Large intestine (tissue), 3 donors: ENCODE measurements at regions not wholly inside any gene's neighbourhood (a gene's known extent, or its start where the extent isn't known, plus 50 kb on each side); places are given as distances from the start of the nearest gene placed in this dataset.

Experiments
- DNase-seq, 2 donors: peaks; one replicate each; pipeline versions ENCODE4 v3.0.0 to v3.0.0-alpha.2; 2013
- H3K27ac ChIP-seq: one replicate; pipeline ENCODE4 v1.5.1; 2013; ENCODE audit warnings: low read length
- H3K27me3 ChIP-seq: 2 replicates; pipeline ENCODE4 v1.6.1; 2013; ENCODE audit warnings: low read length; ENCODE audit not compliant: control insufficient read depth, insufficient read depth
- H3K36me3 ChIP-seq: 2 replicates; pipeline ENCODE4 v1.6.1; 2013; ENCODE audit warnings: low read length; ENCODE audit not compliant: control insufficient read depth, insufficient read depth
- H3K4me1 ChIP-seq: one replicate; pipeline ENCODE4 v1.6.1; 2013; ENCODE audit warnings: low read length; ENCODE audit not compliant: control insufficient read depth, insufficient read depth
- H3K4me3 ChIP-seq: one replicate; pipeline ENCODE4 v1.5.1; 2013; ENCODE audit warnings: low read length
- H3K9me3 ChIP-seq: one replicate; pipeline ENCODE4 v1.6.1; 2013; ENCODE audit warnings: mild to moderate bottlenecking, low read depth, low read length, moderate library complexity; ENCODE audit not compliant: control insufficient read depth
- WGBS: methylation state at CpG from one replicate; pipeline ENCODE4 v1.1.5; 2013; ENCODE audit warnings: low lambda C conversion rate; ENCODE audit not compliant: insufficient coverage; 5-methylcytosine and 5-hydroxymethylcytosine counted together

DNA sequence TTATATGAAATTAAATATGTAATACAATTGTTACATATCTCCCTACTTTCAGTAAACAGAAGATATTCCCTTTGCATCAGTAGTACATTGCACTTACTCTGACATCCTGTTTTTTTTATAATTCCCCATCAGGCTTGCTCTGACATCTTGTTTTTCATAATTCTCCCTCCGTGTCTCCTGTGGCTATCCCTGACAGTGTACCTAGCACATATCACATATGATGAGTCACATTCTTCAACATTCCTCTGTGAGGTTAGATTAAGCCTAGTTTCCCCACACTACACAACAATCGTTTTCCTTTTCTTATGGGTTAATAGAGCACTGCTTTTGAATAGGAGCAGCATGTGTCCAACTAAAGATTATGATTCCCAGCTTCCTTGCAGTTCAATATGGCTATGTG lies 250.6 kb upstream of the NPVF start:
- Histone ChIP-seq H3K4me1 (no peaks in the 10 kb centered on the region), H3K4me3 (no peak overlapping the region), H3K36me3 (no peaks in the 10 kb centered on the region), H3K27me3 (peaks cover 7% of the 10 kb centered on the region), H3K9me3 (no peaks in the 10 kb centered on the region), H3K27ac (no peak overlapping the region)
- WGBS, result 40% methylated on average over 1 of the region's 2 CpGs
- no peak for DNase-seq

DNA sequence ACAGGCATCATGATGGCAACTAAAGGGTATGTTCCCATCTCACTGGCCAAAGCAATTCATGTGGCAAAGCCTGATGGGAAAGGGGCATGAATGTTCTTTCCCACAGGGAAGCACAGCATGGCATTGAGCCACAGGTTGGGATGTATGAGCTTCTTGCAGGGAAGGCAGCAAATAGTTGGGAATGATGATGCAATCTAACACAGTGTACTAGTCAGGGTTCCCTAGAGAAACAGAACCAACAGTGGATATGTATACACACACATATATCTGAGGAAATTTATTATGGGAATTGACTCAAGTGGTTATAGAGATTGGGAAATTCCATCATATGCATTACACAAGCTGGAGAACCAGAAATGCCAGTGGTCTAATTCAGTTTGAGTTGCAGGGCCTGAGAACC lies 253.6 kb upstream of the NPVF start:
- Histone ChIP-seq H3K27ac (no peak overlapping the region), H3K4me1 (no peaks in the 10 kb centered on the region), H3K36me3 (no peaks in the 10 kb centered on the region), H3K9me3 (no peaks in the 10 kb centered on the region), H3K4me3 (no peak overlapping the region), H3K27me3 (no peaks in the 10 kb centered on the region)
- DNase-seq, result no peak

DNA sequence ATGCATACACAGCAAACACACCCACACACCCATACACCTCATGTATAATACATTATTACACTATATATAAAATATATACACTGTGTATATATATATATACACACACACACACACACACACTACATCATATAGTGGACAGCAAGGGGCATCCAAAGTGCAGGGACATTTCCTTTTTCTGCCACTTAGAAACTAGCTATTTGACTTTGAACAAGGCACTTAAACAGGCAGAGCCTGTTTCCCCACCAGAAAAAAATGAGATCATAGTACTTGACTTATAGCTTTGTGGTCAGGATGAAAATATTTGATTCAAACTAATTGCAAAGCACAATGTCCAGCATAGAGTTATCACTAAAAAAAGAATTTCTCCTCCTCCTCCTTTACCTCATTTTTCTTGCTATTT lies 254.3 kb upstream of the NPVF start:
- DNase-seq, result no peak
- H3K4me3 ChIP-seq, result no peak overlapping the region
- no peaks in the 10 kb centered on the region for H3K27me3 ChIP-seq
- no peak overlapping the region for H3K27ac ChIP-seq
- no peaks in the 10 kb centered on the region for H3K9me3 ChIP-seq
- no peaks in the 10 kb centered on the region for H3K4me1 ChIP-seq
- no peaks in the 10 kb centered on the region for H3K36me3 ChIP-seq

DNA sequence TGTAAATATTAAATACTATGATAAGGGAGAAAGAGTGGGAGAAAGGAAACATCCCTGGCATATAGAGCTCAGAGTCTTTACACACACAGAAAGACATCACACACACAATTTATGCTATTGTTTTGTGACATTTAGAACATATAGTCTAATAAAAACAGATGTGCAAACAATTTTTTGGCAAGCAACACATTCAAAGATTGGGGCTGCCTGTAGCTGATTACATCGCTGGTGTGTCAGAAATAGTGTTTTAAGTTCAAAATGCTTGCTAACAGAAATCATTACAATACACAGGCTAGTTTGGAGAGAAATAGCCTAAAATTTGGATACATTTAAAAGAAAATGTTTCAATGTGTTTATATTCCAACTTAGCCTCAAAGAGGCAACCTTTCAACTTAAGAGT lies 256.7 kb upstream of the NPVF start:
- peaks cover 3% of the 10 kb centered on the region for H3K9me3 ChIP-seq
- no peaks in the 10 kb centered on the region for H3K27me3 ChIP-seq
- H3K36me3 ChIP-seq, result no peaks in the 10 kb centered on the region
- DNase-seq, result no peak
- no peak overlapping the region for H3K27ac ChIP-seq
- no CpG with 5 or more reads among the region's 1 CpG for WGBS
- no peaks in the 10 kb centered on the region for H3K4me1 ChIP-seq
- H3K4me3 ChIP-seq, result no peak overlapping the region

DNA sequence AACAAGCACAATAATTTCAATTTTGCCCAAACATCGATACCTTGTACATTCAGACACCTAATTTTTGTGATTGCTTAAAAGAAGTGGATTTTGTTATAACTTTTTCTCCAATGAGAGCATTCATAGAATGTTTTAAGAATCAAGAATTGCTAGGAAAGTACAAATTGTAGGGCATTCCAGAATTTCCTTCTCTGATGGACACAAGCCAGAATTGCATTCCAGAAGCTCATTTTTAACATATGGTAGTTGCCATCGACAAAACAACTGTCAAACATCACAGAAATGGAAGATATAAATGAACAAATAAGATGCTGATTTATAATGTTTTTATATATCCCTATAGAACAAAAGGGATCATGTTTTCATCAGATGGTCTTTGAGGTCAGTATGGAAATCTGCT lies 258.4 kb upstream of the NPVF start:
- H3K27me3 ChIP-seq, result no peaks in the 10 kb centered on the region
- WGBS, result no CpG with 5 or more reads among the region's 2 CpGs
- no peaks in the 10 kb centered on the region for H3K36me3 ChIP-seq
- no peak overlapping the region for H3K27ac ChIP-seq
- H3K9me3 ChIP-seq, result peaks cover 3% of the 10 kb centered on the region
- DNase-seq, result no peak
- no peak overlapping the region for H3K4me3 ChIP-seq
- no peaks in the 10 kb centered on the region for H3K4me1 ChIP-seq

DNA sequence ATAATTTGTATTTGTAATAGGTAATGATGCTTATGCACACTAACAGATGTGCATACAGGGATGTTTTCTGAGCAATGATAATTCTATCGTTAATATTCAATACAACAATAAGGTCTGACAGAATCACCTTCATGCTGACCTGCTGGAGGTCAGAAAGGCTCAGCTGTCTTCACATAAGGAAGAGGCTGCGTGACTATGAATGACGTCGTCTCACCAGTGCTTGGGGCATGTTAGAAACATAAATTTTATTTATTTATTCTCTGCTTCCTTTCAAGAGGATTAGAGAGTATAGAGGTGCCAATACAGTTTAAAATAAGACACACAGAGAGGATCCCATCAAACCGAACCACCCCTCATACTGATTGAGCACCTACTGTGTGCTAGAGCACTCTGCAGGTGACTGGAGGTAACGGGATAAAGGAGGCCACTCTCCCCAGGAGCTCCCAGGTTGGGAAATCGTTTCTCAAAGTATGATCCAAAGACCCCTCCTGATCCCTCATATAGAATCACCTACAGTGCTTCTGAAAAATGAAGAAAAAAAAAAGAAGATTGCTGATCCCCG lies 265.6 kb upstream of the NPVF start:
- DNase-seq, result no peak
- Histone ChIP-seq H3K4me1 (peaks cover 3% of the 10 kb centered on the region), H3K27me3 (peaks cover 5% of the 10 kb centered on the region), H3K36me3 (no peaks in the 10 kb centered on the region), H3K4me3 (no peak overlapping the region), H3K9me3 (no peaks in the 10 kb centered on the region), H3K27ac (no peak overlapping the region)
- 100% methylated on average over 1 of the region's 8 CpGs for WGBS

DNA sequence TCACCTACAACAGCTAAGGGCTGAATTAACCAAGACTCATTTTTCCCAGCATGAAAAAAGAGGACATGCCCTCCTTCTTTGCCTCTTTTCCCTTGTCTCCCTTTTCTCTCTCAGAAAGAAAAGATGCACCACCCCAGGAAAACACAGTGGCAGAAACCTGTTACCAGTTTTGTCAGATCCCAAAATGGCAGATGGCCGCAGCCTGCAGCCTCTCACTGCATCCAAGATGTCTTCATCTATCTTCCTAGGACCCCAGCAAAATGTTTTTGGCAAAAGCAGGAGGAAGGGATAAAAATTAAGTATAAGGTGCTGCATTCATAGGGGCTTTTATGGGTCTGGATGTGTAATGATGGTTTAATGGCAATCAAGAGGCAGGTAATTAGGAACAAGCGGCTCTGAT lies 266.6 kb upstream of the NPVF start:
- Histone ChIP-seq H3K27me3 (peaks cover 5% of the 10 kb centered on the region), H3K27ac (no peak overlapping the region), H3K36me3 (no peaks in the 10 kb centered on the region), H3K4me1 (peaks cover 3% of the 10 kb centered on the region), H3K9me3 (no peaks in the 10 kb centered on the region), H3K4me3 (no peak overlapping the region)
- WGBS, result no CpG with 5 or more reads among the region's 2 CpGs
- DNase-seq, result no peak

DNA sequence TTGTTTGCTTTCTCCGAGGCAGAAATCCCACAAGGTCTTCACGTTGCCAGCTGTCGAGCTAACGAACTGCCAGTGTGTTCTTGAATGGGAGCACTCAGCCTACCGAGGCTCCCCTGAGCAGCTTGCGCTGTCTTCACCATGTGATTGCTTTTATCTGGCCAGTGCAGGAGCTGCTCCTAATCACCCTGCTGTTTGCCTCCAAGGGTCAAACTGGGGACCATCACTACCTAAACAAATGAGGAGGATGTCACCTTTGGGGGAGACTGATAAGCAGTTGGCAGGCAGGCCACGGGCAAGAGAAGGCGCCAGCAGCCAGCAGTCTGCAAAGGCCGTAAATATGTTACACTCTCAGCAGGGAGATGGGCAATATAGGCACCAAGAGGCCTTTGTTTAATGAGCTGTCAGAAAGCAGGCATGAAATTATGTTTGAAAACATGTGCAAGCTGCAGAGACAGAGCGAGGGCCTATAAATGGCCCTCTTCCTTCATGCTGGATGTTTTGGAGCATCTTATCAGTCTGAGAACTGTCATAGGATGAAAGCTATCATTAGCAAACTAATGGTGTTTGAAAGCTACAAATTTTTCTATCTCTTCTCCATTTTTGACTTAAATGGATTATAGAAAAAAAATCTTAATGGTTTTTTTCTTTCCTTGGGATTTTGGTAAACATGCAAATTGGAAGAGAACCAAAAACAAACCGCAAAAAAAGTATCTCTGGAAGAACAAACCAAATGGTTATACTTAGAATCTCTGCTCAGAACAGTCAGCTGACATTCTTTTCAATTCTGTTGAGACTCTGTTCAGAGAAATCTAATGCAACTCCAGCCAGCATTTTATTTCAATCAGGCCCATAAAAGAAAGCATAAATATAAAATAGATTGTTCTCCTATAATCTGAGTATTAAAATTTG lies 267.3 kb upstream of the NPVF start:
- Histone ChIP-seq H3K27ac (no peak overlapping the region), H3K9me3 (no peaks in the 10 kb centered on the region), H3K4me3 (no peak overlapping the region), H3K36me3 (no peaks in the 10 kb centered on the region), H3K4me1 (peaks cover 3% of the 10 kb centered on the region), H3K27me3 (peaks cover 5% of the 10 kb centered on the region)
- peak; percentile 21 to 39 for DNase-seq
- 40% methylated on average over 1 of the region's 11 CpGs for WGBS

DNA sequence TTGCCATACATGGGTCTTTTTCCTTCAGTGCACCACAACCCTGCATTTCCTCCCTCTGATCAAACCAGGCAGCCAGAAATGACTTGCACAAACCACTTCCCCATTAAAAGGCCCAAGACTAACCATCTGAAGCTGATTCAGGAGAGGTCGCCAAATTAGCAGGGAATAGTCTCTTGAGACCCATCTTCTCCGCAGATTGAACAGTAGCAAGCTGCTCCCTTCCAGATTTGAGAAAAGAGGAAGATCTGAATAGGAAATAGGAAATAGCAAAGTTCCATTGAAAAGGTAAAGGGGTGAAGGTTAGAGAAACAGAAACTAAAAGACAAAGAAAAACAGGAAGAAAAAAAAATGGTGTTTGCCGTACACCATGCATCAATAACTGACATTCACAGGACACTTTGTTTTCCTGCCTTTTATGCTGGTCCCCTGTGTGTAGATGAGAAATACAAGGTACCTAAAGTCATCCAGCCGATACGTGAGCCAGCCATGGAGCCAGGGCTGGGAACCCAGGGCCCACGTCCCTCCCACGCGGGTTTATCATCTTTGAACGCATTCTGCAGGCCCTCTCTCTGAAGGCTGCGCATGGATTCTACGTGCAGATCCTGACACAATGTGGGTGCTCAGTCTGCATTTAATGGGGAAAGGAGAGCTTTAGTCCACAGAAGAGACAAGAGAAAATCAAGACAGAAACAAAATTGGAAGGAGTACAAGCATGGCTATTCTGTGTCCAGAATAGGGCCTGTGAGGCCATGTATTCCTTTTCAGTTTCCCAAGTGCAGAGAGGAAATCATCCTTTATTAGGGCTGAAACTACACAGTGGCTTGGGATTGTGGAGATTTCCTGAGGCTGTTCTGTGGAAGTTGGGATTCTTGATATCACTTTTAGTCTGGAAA lies 268.4 kb upstream of the NPVF start:
- H3K9me3 ChIP-seq, result no peaks in the 10 kb centered on the region
- 100% methylated on average over 1 of the region's 11 CpGs for WGBS
- no peak overlapping the region for H3K27ac ChIP-seq
- no peaks in the 10 kb centered on the region for H3K36me3 ChIP-seq
- H3K27me3 ChIP-seq, result peaks cover 5% of the 10 kb centered on the region
- H3K4me3 ChIP-seq, result no peak overlapping the region
- DNase-seq, result no peak
- H3K4me1 ChIP-seq, result peaks cover 3% of the 10 kb centered on the region

DNA sequence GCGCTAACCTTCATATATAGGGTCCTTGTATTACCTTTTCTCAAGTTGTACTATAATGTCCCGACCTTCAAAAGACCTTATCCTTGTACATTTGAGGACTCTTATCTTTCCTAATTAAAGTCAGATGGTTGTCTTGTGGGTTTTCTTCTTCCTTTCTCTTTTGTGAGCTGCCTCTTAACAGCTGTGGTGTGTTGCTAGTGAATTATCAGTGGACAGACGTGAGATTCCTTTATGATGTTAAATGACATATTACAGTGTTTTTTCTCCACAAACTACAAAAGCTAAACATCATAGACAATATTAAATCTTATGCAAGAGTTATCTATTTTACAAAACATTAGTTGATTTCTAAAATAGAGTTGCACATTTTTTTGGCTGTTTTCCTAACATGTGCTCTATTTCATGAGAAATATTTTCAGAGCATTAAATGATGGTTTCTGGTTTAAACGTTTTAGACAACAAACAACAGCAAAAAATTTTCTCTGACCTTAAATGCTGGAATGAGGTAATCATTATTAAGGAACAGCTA lies 272.2 kb upstream of the NPVF start:
- no peak for DNase-seq
- Histone ChIP-seq H3K36me3 (no peaks in the 10 kb centered on the region), H3K9me3 (no peaks in the 10 kb centered on the region), H3K27me3 (peaks cover 7% of the 10 kb centered on the region), H3K27ac (no peak overlapping the region), H3K4me1 (peaks cover 2% of the 10 kb centered on the region), H3K4me3 (no peak overlapping the region)
- WGBS, result 81% methylated on average over 2 of the region's 4 CpGs
